OCI-LY7 (cell line): ENCODE measurements at regions not wholly inside any gene's neighbourhood (a gene's known extent, or its start where the extent isn't known, plus 50 kb on each side); places are given as distances from the start of the nearest gene placed in this dataset.

Source experiments
- EZH2phosphoT487 ChIP-seq: fragments of 200-600 bp; sonication (generic); IDR thresholded peaks from 2 replicates; pipeline ENCODE4 v1.6.1; 2018; ENCODE audit warnings: low read depth, borderline replicate concordance, mild to moderate bottlenecking, mixed run types, antibody characterized with exemption, low read length, moderate library complexity, mixed read lengths
- TF ChIP-seq, protein P1 (sequence below): fragments of 200-600 bp; sonication (generic); conservative IDR thresholded peaks from 2 replicates; pipeline ENCODE4 v1.5.1; 2014; ENCODE audit warnings: mild to moderate bottlenecking, antibody characterized with exemption, low read length, moderate library complexity, mixed read lengths

DNA sequence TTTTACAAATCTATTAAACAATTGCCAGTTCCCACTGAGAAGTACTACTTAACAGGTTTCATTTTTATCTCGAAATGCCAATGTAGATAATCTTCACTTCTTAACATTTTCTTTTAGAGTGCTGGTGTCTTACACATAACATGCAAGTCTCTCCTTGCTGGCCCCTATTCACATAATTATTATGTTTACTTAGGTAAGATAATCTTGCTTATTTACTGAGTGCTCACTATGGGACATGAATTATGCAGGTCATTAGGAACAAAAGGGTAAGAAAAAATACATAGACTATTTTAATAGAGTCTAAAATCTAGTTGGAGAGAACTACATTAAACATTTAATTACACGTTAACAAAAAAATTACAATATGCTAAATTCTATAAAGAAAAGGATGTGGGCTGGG is 328.4 kb downstream of the PRR16 start:
- TF ChIP-seq, protein P1, sequence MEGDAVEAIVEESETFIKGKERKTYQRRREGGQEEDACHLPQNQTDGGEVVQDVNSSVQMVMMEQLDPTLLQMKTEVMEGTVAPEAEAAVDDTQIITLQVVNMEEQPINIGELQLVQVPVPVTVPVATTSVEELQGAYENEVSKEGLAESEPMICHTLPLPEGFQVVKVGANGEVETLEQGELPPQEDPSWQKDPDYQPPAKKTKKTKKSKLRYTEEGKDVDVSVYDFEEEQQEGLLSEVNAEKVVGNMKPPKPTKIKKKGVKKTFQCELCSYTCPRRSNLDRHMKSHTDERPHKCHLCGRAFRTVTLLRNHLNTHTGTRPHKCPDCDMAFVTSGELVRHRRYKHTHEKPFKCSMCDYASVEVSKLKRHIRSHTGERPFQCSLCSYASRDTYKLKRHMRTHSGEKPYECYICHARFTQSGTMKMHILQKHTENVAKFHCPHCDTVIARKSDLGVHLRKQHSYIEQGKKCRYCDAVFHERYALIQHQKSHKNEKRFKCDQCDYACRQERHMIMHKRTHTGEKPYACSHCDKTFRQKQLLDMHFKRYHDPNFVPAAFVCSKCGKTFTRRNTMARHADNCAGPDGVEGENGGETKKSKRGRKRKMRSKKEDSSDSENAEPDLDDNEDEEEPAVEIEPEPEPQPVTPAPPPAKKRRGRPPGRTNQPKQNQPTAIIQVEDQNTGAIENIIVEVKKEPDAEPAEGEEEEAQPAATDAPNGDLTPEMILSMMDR, result no peak
- no peak for TF ChIP-seq EZH2phosphoT487
